ENCODE measurements at regions not wholly inside any gene's neighbourhood (a gene's known extent, or its start where the extent isn't known, plus 50 kb on each side); places are given as distances from the start of the nearest gene placed in this dataset.

GRCh38 chrX:124938715-124939114 lies 381.0 kb upstream of the TEX13C start:
- intact Hi-C loops (cut with micrococcal nuclease) = no loop called here
- no TSS peak for BruUV-seq (replicated peaks)
- Histone ChIP-seq H3K79me2 (ENCODE audit: low read length) (no peaks in the 10 kb centered on the region), H3K4me3 (ENCODE audit: low read length) (no peak overlapping the region), H3K9me2 (replicated peaks; ENCODE audit: low read length) (no peaks in the 10 kb centered on the region), H3F3A (ENCODE audit: low read length, unreplicated experiment) (no peaks in the 10 kb centered on the region), H3K9ac (ENCODE audit: low read length) (no peak overlapping the region), H3K27ac (ENCODE audit: low read length) (no peak overlapping the region), H3K4me2 (ENCODE audit: low read length) (no peak overlapping the region), H2AFZ (ENCODE audit: low read length) (no peak overlapping the region), H3K9me3 (ENCODE audit: low read length) (no peaks in the 10 kb centered on the region), H3K27me3 (ENCODE audit: low read length) (no peaks in the 10 kb centered on the region), H4K20me1 (ENCODE audit: low read length) (no peaks in the 10 kb centered on the region), H3K36me3 (ENCODE audit: low read depth, low read length) (no peaks in the 10 kb centered on the region), H3K4me1 (ENCODE audit: insufficient read depth, low read length) (no peaks in the 10 kb centered on the region)
- no peak for DNase-seq
- no peak for ATAC-seq
- ChIA-PET CTCF (no interaction called here), POLR2A (ENCODE audit: unreplicated experiment) (no interaction called here)
- TF ChIP-seq CTCF (conservative IDR thresholded peaks at IDR 0.05; ENCODE audit: low read depth, low read length) (no peak), EZH2 (IDR thresholded peaks at IDR 0.05; ENCODE audit: low read length, unreplicated experiment) (no peak), EZH2phosphoT487 (IDR thresholded peaks at IDR 0.05; ENCODE audit: borderline replicate concordance, low read length) (no peak)

- Histone ChIP-seq H4K20me1 (ENCODE audit: low read length) (no peaks in the 10 kb centered on the region), H3K27me3 (ENCODE audit: low read length) (no peaks in the 10 kb centered on the region), H3K4me2 (ENCODE audit: low read length) (no peak overlapping the region), H3K4me3 (ENCODE audit: low read length) (no peak overlapping the region), H3K4me1 (ENCODE audit: insufficient read depth, low read length) (no peaks in the 10 kb centered on the region), H3K9me3 (ENCODE audit: low read length) (no peaks in the 10 kb centered on the region), H3F3A (ENCODE audit: low read length, unreplicated experiment) (no peaks in the 10 kb centered on the region), H3K27ac (ENCODE audit: low read length) (no peak overlapping the region), H3K36me3 (ENCODE audit: low read depth, low read length) (no peaks in the 10 kb centered on the region), H3K9me2 (replicated peaks; ENCODE audit: low read length) (no peaks in the 10 kb centered on the region), H2AFZ (ENCODE audit: low read length) (no peak overlapping the region), H3K79me2 (ENCODE audit: low read length) (no peaks in the 10 kb centered on the region), H3K9ac (ENCODE audit: low read length) (no peak overlapping the region)
- TF ChIP-seq CTCF (conservative IDR thresholded peaks at IDR 0.05; ENCODE audit: low read depth, low read length) (no peak), EZH2phosphoT487 (IDR thresholded peaks at IDR 0.05; ENCODE audit: borderline replicate concordance, low read length) (no peak), EZH2 (IDR thresholded peaks at IDR 0.05; ENCODE audit: low read length, unreplicated experiment) (no peak)
- CTCF ChIA-PET = no interaction called here
- no peak for ATAC-seq
- BruUV-seq (replicated peaks) = no TSS peak
- intact Hi-C loops (cut with micrococcal nuclease) = no loop called here
- no peak for DNase-seq
- POLR2A ChIA-PET (ENCODE audit: unreplicated experiment) = no interaction called here
These were observed 379.1 kb upstream of the TEX13C start for GRCh38 chrX:124940531-124940930.

GRCh38 chrX:124954402-124954801 lies 365.3 kb upstream of the TEX13C start:
- H4K20me1 ChIP-seq (ENCODE audit: low read length) = no peaks in the 10 kb centered on the region
- no peaks in the 10 kb centered on the region for H3K4me1 ChIP-seq (ENCODE audit: insufficient read depth, low read length)
- no peaks in the 10 kb centered on the region for H3K9me2 ChIP-seq (replicated peaks; ENCODE audit: low read length)
- BruUV-seq (replicated peaks) = no TSS peak
- ChIA-PET POLR2A (ENCODE audit: unreplicated experiment) (no interaction called here), CTCF (no interaction called here)
- no peaks in the 10 kb centered on the region for H3F3A ChIP-seq (ENCODE audit: low read length, unreplicated experiment)
- no peak overlapping the region for H3K27ac ChIP-seq (ENCODE audit: low read length)
- no peak for DNase-seq
- no peaks in the 10 kb centered on the region for H3K36me3 ChIP-seq (ENCODE audit: low read depth, low read length)
- H3K9me3 ChIP-seq (ENCODE audit: low read length) = no peaks in the 10 kb centered on the region
- H3K4me2 ChIP-seq (ENCODE audit: low read length) = no peak overlapping the region
- no peak overlapping the region for H3K4me3 ChIP-seq (ENCODE audit: low read length)
- no peaks in the 10 kb centered on the region for H3K79me2 ChIP-seq (ENCODE audit: low read length)
- H2AFZ ChIP-seq (ENCODE audit: low read length) = no peak overlapping the region
- intact Hi-C loops (cut with micrococcal nuclease) = no loop called here
- TF ChIP-seq CTCF (conservative IDR thresholded peaks at IDR 0.05; ENCODE audit: low read depth, low read length) (no peak), EZH2phosphoT487 (IDR thresholded peaks at IDR 0.05; ENCODE audit: borderline replicate concordance, low read length) (no peak), EZH2 (IDR thresholded peaks at IDR 0.05; ENCODE audit: low read length, unreplicated experiment) (no peak)
- no peak for ATAC-seq
- no peaks in the 10 kb centered on the region for H3K27me3 ChIP-seq (ENCODE audit: low read length)
- H3K9ac ChIP-seq (ENCODE audit: low read length) = no peak overlapping the region

All from PC-3 (cell line).